H1 (cell line): ENCODE measurements at regions not wholly inside any gene's neighbourhood (a gene's known extent, or its start where the extent isn't known, plus 50 kb on each side); places are given as distances from the start of the nearest gene placed in this dataset.

ENCODE experiments used
- CBX5 ChIP-seq: fragments of 300-800, 300-1000 bp; sonication (generic); IDR thresholded peaks from 2 replicates; pipeline ENCODE4 v1.7.1; 2016; ENCODE audit warnings: antibody characterized with exemption, low read length, low read depth
- CEBPB ChIP-seq: IDR thresholded peaks from 2 replicates; pipeline ENCODE4 v1.6.1; 2012; ENCODE audit warnings: low read depth, low read length
- USF2 ChIP-seq: IDR thresholded peaks from 2 replicates; pipeline ENCODE4 v1.6.1; 2011; ENCODE audit warnings: low read length, improper control_type of control experiment

GRCh38 chr17:12485361-12485906, 180.3 kb upstream of the MYOCD start (continued):
- no peak for TF ChIP-seq CBX5
- no peak for TF ChIP-seq USF2
- TF ChIP-seq CEBPB = no peak
